ENCODE measurements at regions not wholly inside any gene's neighbourhood (a gene's known extent, or its start where the extent isn't known, plus 50 kb on each side); places are given as distances from the start of the nearest gene placed in this dataset.

- TF ChIP-seq CTCF (conservative IDR thresholded peaks at IDR 0.05; ENCODE audit: low read depth in 2 of 2) = no peak
- no peak for TF ChIP-seq EZH2phosphoT487 (IDR thresholded peaks at IDR 0.05; ENCODE audit: unreplicated experiment)
- TF ChIP-seq EZH2 (IDR thresholded peaks at IDR 0.05; ENCODE audit: low read depth, unreplicated experiment) = no peak
- TF ChIP-seq ZNF114 (CRISPR knock-in tag; IDR thresholded peaks at IDR 0.05) = no peak
- no peak for TF ChIP-seq REST (IDR thresholded peaks at IDR 0.05; ENCODE audit: unreplicated experiment)
- no peak for TF ChIP-seq POLR2AphosphoS5 (IDR thresholded peaks at IDR 0.05; ENCODE audit: low read depth)
- no peak for TF ChIP-seq ETS1 (IDR thresholded peaks at IDR 0.05)
- no peak for TF ChIP-seq JUNB (IDR thresholded peaks at IDR 0.05; ENCODE audit: unreplicated experiment)
- TF ChIP-seq NANOG (IDR thresholded peaks at IDR 0.05; ENCODE audit: borderline replicate concordance) = no peak
- no peak for TF ChIP-seq CREB1 (CRISPR knock-in tag; IDR thresholded peaks at IDR 0.05; ENCODE audit: low read depth)
- no peak for TF ChIP-seq ZNF331 (CRISPR knock-in tag; IDR thresholded peaks at IDR 0.05; ENCODE audit: low read depth)
- TF ChIP-seq STAT1 (IDR thresholded peaks at IDR 0.05; ENCODE audit: unreplicated experiment) = no peak
- no peak for TF ChIP-seq ZNF462 (CRISPR knock-in tag; IDR thresholded peaks at IDR 0.05)
Observed at GRCh38 chr3:72384602-72385001, 463.6 kb downstream of the SHQ1 start.
